ENCODE measurements at regions not wholly inside any gene's neighbourhood (a gene's known extent, or its start where the extent isn't known, plus 50 kb on each side); places are given as distances from the start of the nearest gene placed in this dataset.
"Not testable (repeated sequence)": the region's sequence is repeated elsewhere in the genome, so short reads cannot be mapped to it uniquely, and the experiment has no call there.

DNA sequence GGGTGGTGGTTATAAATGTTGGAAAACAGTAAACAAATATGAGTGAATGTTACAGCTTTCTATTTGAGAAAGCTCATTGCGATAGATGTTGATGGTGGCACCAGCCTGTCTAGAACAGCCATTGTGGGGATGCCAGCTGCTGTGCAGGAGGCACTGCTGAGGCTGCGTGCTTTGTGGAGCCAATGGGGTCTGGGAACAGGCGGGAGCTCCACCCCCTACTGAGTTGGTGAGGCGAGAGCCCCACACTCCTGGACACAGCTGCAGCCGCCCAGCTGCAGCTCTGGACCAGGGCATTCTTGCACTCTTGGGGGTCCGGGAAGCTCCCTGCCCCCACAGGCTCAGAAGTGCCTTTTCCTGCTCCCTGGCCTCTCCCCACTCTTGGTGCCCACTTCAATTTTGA is 1147.1 kb upstream of the LRRTM3 start:
- DNase-seq: no peak

DNA sequence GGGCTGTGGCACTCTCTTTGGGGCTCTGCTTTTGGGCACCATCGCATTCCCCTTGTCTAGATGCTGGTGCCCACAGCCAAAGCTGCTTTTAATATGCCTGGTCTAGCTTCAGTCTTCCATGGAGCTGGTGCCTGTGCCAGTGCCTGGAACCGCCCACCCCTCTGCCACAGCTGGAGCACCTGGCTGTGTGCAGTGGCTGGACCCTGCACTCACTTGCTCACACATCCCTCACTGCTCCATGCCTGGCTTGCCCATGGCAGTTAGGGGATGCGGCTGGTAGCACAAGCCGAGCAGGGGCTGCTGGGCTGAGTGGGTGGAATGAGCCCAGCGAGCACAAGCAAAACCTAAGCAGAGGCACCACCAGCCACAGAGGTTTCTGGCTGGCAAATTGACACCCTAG is 1145.9 kb upstream of the LRRTM3 start:
- no peak for DNase-seq

DNA sequence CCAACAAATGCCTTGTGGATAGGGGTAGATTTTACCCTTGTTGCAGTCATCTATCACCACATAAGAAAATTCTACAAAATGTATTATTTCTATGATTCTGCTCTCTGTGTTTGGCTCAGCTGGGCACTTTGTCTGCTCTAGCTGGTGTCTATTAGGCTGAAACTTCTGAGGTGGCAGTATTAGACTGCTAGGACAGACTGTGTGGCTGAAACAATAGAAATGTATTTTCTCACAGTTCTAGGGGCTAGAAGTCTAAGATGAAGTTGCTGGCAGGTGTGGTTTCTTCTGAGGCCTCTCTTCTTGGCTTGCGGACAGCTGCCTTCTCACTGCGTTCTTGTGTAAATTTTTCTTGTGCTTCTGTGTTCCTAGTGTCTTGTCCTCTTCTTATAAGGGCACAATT is 1139.6 kb upstream of the LRRTM3 start:
- DNase-seq: no peak

DNA sequence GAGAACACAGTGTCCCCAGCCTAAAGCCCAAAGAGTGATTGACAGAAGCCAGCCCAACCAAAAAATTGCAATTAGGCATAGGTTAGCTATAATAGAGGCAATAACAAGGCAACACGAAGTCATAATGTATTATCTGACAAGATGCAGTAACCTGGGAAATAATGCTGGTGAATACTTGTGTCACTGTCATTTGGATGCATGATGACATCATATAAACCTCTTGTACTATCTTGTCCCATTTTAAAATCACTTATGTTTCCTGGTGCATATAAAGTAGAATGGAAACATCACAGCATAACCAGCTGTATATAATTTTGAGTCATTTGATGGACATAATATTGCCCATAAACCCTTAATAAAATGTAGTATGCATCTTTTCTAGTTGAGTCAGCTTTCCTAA is 1138.3 kb upstream of the LRRTM3 start:
- no peak for DNase-seq

DNA sequence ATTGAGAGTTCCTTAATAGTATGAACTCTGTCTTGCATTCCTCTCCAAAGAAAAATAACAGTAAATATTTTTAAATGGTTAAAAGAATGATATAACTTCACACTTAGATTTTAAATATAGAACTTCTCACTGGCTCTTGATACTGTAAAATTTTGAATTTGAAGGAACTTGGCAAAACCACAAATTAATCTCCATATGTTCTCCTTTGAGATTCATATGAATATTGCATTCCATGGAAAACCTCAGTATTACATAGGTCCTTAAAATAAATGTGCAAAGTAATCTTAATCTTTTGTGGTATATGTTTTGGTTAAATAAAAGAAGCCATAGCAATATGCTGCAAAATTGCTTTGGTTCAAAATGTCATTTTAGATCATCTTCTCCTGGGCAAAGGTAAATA is 1137.6 kb upstream of the LRRTM3 start:
- DNase-seq: no peak

DNA sequence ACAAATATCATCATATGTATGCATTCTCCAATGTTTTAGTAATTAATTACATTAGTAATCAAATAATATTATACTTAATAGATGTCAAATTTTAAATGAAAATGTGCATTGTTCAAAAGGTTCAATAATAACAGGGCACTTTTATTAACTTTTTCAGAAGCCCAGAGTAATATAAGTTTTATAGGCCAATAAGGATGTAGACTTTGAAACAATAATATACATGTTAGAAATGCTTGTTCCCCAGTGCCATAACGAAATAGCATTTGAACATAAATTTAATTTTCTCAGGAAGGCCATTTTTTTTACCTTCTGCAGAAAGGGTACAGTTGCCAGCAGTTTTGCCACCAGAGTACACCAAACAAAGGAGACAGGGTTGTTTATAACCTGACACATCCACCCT is 1133.9 kb upstream of the LRRTM3 start:
- DNase-seq: no peak

DNA sequence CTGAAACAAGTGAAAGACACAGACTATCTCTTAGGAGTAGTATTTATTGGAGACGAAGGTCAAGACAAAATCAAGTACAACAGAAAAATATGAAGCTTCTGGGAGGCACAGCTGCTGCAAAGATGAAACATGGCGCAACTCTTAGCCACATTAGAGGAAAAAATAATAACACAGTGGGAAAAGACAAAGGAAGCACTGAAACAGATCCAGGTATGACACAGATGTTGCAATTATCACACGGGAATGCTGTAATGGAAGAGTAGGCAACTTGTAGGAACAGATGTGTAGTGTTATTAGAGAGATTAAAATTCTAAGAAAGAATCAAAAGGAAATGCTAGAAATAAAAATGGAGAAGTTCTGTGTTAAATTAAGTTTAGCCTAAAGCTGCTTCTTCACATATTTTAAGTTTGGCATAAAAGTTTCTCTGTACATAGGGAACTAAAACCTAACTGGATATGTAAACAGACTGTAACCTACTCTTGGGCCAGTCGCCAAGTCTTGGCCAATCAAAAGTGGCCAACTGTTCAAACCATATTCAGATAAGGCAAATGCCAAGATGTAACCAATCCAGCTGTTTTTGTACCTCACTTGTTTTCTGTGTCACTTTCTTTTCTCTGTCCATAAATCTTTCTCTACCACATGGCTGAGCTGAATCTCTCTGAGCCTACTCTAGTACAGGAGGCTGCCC is 1132.0 kb upstream of the LRRTM3 start:
- no peak for DNase-seq

DNA sequence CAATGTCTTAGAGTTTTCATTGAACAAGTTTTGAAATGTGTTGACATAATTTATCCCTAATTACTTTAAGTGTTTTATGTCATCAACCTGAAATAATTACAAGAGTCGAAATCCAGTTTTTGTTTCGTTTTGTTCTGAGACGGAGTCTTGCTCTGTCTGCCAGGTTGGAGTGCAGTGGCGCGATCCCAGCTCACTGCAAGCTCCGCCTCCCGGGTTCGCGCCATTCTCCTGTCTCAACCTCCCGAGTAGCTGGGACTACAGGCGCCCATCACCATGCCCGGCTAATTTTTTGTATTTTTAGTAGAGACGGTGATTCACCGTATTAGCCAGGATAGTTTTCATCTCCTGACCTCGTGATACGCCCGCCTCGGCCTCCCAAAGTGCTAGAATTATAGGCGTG is 1131.0 kb upstream of the LRRTM3 start:
- not testable (repeated sequence) for DNase-seq

DNA sequence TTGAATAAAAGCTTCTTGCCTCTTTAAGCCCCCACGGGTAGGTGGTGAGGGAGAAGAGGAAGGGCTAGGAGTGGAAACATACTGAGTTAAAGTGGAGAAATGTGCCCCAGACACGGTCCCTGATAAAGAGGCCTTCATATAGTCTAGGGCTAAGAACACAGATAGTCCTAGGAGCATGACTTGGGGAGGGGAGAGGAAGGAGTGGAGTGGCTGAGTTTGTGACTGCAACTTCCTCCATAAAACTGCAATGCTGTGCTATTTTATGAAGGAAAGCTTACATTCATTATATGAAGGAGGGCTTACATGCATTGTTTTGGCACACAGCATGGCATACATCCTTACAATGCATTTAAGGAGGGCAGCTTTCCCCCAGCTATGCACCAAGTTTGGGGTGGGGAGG is 1129.4 kb upstream of the LRRTM3 start:
- DNase-seq: no peak

DNA sequence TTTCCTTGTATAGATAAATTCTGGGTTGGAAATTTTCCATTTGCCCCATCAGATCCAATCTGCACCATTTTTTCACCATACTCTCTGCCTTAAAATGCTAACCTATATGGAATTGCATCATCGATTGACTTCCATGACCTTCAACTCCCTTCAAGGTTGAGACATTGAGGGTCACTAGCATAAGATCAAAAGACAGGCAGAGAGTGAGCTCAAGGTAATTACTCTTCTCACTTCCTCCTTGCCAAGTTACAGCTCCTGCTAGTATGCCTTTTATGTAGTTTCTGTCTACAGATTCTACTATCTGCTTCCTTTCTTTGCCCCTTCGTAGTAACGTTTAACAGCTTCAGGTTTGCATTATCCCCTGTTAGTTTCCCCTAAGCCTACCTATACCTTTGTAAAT is 1127.7 kb upstream of the LRRTM3 start:
- DNase-seq: no peak

DNA sequence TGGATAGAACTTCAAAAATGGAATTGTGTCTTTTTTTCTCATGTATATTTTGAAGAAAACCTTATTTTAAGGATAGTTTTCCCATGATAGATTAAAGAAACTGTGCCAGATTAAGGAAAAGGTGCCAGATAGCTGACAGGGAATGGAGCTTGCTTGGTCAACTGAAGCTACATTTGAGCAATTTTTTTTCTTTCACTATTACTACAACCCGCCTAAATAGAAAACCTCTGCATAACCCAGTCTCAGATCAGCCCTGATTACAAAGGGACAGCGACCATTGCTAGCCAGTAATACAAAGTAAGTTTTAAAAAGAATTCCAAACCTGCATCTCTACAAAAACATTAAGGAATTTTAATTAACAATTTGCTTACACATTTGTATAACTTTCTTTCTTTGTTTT is 1123.4 kb upstream of the LRRTM3 start:
- DNase-seq: no peak

DNA sequence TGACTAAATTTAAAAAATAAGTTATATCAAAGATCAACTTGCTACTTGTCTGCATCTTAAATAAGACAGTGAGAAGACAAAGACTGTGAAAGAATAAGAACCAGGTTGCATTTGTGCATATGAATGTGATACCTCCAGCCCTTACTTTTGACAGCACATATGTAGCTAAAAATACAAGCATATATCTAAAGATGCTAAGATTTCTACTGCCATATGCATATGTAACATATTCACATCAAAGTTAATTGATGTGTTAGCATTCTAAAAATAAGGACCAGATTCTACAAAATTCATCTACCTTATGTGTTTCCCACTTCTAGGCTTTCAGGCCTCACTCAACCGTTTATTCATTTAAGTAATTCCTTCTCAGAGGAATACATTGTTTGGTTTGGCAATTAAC is 1120.3 kb upstream of the LRRTM3 start:
- no peak for DNase-seq

DNA sequence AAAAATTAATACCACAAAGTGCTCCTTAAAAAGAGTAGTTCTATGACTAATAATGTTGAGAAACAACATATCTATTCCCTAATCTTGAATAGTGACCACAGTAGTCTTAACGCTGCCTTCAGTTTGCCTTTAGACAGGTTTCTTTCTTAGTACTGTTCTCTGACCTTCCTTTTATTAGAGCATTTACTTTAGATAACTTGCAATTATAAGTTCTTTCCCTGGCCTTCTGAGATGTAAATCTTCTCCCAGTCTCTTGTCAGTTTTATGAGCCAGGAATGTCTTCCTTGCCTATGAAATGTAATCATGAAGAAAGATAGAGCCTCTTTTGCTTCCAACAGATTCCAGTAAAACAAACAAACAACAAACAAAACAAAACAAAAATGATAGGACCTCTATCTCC is 1119.8 kb upstream of the LRRTM3 start:
- DNase-seq: no peak

DNA sequence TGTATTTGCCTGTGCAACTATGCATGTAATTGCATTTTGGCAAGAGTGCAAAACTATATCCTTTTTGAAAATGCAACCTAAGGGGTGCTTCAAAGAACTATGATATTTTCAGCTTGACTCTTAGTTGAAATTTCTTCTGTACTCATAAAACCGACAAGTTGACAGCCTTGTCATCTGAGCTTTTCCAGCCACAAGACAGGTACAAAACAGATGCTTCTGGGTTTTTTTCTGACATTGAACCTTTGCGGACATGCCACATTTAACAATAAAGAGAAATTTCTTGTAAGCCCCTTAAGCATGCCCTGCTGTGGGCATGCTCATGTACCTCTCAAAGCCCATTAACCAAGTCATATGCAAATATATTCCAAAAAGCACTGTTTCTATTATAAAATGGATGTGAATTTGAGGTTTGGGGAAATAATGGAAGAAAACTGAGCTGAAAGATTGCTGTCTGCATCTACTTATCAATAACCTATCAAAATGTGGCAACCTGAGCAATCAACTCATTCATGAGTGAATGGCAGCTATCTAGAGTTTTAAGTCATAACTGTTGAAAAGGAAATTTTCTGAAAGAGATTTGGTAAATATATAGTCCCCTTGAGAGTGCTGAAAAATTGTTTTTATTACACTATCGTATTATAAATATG is 1117.0 kb upstream of the LRRTM3 start:
- DNase-seq: no peak

DNA sequence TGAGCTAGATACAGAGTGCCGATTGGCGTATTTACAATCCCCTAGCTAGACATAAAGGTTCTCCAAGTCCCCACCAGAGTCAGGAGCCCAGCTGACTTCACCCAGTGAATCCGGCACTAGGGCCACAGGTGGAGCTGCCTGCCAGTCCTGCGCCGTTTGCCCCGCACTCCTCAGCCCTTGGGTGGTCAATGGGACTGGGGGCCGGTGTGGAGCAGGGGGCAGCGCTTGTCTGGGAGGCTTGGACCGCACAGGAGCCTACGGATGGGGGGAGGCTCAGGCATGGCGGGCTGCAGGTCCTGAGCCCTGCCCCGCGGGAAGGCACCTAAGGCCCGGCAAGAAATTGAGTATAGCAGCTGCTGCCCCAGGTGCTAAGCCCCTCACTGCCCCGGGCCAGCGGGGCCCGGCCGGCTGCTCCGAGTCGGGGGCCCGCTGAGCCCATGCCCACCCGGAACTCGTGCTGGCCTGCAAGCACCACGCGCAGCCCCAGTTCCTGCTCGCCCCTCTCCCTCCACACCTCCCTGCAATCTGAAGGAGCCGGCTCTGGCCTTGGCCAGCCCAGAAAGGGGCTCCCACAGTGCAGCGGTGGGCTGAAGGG is 1113.8 kb upstream of the LRRTM3 start:
- DNase-seq: no peak

DNA sequence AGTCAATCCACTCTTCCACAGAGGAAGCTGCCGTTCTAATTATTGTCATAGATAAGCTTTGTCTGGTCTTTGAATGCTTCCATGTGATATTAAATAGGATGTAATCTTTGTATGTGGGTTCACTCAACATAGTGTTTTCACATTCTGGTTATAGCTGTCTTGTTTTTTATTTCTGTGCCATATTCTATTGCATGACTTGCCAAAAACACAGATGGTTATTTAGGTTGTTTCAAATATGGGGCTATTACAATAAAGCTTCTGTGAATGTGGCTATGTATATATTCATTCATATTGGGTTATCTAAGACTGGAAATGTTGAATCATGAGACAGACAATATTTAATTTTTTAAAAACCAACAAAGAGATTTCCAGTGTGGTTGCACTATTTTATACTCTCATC is 1109.3 kb upstream of the LRRTM3 start:
- DNase-seq: no peak

DNA sequence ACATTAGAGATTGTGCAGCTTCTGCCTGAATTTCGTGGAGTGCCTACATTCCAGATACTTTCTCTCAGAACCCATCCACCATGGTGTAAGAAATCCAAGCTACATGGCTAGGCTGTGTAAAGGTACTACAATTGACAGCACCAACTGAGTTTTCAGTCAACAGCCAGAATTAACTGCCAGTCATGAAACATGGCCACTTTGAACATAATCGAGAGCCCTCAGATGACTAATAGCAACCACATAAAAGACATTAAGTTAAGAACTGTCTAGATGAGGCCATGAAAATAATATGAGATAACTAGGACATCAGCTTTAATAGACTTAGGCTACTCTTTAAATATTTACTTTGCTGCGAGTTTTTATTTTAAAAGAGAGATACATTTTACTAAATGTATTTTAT is 1106.8 kb upstream of the LRRTM3 start:
- no peak for DNase-seq

DNA sequence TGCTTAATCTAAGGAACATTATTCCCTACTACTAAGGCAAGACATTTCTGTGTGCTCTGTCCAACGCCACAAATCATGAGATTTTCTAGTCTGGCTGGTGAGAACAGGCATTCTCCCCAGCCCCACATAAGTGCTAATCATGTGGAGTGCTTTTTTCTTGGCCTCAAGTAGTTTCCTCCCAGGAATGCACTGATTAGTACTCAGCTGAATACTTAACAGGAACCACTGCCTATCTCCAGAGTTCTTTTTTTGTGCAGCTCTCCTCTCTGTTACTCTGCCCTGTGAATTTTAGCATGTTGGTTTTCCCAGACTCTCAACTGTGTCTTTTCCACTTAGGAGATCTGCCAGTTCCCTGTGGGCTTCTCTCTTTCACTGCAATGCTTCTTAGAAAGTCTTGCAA is 1098.5 kb upstream of the LRRTM3 start:
- DNase-seq: no peak

DNA sequence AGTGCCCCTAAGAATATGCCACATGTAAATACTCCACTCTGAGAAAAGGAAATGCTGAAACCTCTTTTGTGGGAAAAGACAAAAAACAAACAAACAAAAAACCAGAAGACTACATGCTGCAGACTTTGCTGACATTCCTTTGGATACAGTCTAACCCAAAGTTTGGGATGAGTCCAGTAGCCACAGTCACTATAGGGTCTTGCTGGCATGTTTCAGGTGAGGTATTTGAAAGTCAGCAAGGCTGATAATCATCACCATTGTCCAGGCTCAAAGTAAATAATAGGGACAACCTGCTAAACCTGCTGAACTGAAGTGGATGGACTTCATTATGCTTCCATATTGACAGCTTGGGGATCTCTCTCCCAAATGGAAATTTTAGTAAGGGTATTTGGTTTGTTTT is 1087.0 kb upstream of the LRRTM3 start:
- no peak for DNase-seq

DNA sequence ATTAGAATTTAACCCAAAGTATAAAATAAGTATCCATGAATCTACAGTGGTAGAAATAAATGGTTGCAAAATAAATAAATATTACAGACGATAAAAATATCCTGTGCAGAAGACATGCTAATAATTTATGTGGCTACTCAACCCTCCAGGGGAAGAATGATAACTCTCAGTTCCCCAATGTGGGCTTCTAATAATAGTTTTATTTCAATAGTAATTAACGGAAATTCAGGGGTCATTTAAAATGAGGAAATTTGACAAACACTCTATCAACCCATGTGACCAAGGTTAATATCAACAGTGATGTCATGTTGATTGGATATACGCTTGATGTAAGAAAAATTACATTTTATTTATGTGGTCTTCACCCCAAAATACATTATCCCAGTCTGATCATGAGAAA is 1082.6 kb upstream of the LRRTM3 start:
- no peak for DNase-seq

DNA sequence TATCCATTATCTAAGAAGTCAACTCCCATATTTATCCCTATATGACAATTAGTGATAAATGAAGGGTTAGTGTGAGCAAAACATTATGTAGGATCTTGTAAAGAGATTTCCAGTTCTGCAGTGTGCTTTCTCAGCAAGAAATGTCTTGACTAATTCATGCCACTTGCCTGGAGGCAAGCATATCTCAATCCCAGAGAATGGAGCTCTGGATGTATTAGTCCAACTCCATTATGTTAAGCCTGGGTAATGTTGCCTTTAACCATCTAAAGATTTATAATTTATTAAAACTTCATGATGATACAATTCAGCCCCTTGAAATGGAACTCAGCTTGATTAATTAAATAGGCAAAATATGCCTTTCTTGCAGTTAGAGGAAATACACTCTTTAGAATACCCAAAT is 1079.9 kb upstream of the LRRTM3 start:
- DNase-seq: no peak

DNA sequence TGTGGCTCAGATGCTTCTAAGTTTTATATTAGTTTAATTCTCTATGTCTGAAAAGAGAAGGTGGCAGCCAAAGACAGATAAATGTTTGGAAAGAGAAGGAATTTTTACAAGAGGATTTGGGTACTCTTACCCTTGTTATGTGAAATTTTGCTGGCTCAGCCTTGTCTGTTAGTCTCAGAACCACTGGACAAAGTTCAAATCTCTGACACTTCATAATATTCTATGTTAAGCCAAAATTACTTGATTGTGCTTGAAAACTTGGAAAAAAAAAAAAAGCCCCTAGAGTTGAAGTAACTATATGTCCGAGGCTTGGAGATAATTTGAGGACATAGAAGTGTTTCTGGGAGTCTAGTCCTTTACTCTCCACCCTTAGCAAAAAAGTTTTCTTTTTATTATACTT is 1079.3 kb upstream of the LRRTM3 start:
- DNase-seq: no peak

DNA sequence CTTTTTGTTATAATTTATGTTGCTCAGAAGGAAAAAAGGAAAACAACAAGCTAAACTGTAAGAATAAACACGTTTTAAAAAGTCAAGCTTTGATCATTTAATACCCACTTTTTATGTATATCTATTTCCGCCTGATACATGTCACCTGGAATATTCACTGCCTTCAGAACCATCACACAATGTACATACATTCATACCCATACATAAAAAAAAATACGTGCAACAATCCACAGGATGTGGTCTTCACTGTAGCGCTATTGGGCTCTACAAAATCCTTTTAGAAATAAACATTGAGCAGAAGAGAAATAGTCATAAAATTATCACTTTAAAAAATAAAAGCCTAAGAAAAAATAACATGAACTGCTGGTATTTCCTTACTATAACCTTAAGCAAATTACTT is 1078.9 kb upstream of the LRRTM3 start:
- DNase-seq: no peak

DNA sequence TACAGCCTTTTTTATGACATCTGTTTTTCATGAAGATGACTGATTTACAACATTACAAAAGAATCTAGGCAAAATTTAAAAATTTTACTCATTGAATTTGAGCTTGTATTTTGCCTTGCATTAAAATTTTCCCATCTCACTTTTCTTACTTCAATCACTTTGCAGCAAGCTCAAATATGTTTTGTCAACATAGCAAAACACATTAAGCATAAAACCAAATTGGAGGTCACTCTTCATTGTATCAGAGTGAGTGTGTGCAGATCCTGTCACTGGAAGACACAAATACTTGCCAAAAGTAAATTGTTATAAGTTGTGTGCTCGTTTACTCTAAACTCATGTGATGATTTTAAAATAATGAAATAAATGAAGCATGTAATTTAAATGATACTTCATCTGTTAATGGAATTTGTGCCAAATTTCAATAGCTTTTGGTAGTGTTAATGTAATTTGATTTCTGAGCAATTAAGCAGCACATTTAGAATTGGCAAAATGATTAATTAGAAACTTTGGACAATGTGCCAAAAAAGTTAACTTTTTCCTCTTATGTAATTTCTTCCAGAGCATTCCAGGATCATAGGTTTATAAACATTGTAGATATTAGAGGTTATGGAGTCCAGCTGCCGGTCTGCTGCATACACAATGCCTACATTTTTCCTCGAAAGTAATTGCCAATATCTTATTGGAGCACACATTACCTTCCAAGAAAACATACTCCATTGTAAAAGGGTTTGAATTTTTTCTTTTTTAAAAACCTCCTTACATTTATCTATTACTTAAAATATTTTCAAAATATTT is 1078.2 kb upstream of the LRRTM3 start:
- DNase-seq: no peak
